SU-DHL-6 (cell line): ENCODE measurements at regions not wholly inside any gene's neighbourhood (a gene's known extent, or its start where the extent isn't known, plus 50 kb on each side); places are given as distances from the start of the nearest gene placed in this dataset.

ENCODE experiments used
- CTCF ChIP-seq: fragments of 200-600 bp; sonication (generic); IDR thresholded peaks from one replicate; pipeline ENCODE4 v1.5.1; 2017; ENCODE audit warnings: antibody characterized with exemption, mild to moderate bottlenecking, low read length, moderate library complexity; ENCODE audit not compliant: insufficient read depth, poor library complexity, severe bottlenecking
- EZH2phosphoT487 ChIP-seq: fragments of 200-600 bp; sonication (generic), shearing (Covaris generic); conservative IDR thresholded peaks from 2 replicates; pipeline ENCODE4 v1.6.1; 2018; ENCODE audit warnings: mild to moderate bottlenecking, antibody characterized with exemption, low read length, moderate library complexity, mixed read lengths

GRCh38 chr13:74025369-74025768 is 108.8 kb downstream of the KLF12 start:
- TF ChIP-seq CTCF (no peak), EZH2phosphoT487 (no peak)
